ENCODE measurements at regions not wholly inside any gene's neighbourhood (a gene's known extent, or its start where the extent isn't known, plus 50 kb on each side); places are given as distances from the start of the nearest gene placed in this dataset.

GRCh38 chr3:23741036-23741706 lies 64.6 kb upstream of the UBE2E1 start:
- peak overlapping the region; percentile 8 to 82 (median 57); a peak in 20 of 22 replicates for H3K4me2 ChIP-seq
- H3K9ac ChIP-seq, result peak overlapping the region in 4 of 11 experiments; percentile 15 to 56 (median 34); a peak in 8 of 22 replicates
- peak overlapping the region in 7 of 11 experiments; percentile 30 to 76 (median 61); a peak in 15 of 22 replicates for H3K27ac ChIP-seq
- no peaks in the 10 kb centered on the region for H3K36me3 ChIP-seq
- no peaks in the 10 kb centered on the region for H4K20me1 ChIP-seq
- no peak for TF ChIP-seq Cebpa-rat (IDR thresholded peaks at IDR 0.05)
- no peak overlapping the region for H3K4me3 ChIP-seq
- H3K9me3 ChIP-seq (replicated peaks in 1 of 11), result peaks cover 0 to 4% (median 0%) of the 10 kb centered on the region in 11 experiments; a peak in 1 of 22 replicates
- peaks cover 27 to 56% (median 39%) of the 10 kb centered on the region in 10 experiments for H3K4me1 ChIP-seq
- no peaks in the 10 kb centered on the region for H3K27me3 ChIP-seq

DNA sequence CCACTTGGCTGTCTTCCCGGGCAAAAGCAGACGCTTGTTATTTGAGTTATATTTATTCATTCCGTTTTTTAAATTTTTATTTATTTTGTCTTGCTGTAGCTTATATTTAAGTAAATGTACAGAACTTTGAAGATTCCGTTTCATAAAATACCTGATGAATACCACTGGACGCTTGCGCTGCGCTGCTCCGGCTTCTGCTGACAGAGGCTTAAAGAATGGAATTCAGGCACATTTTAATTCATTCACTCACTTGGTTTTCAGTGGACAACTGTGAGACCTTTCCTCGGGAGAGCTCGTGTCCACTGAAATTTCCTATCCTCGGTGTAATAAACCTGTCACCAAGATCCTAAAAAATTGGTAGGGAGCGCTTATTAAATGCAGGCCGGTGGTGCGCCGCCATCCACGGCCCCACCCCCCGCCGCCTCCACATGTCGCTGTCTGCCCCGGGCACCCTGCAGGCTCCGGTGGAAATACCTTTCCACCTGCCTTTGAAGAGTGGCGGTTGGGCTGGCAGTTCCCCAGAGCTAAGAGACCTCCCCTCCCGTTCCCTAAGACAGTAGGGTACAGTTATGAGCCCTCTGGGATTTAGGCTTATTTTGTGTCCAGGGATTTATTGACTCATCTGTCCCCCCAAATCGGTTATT lies 62.5 kb upstream of the UBE2E1 start:
- TF ChIP-seq Cebpa-rat (IDR thresholded peaks at IDR 0.05), result no peak
- Histone ChIP-seq H3K27ac (peak overlapping the region in 1 of 11 experiments; percentile 10; a peak in 1 of 22 replicates), H3K36me3 (no peaks in the 10 kb centered on the region), H3K4me1 (peaks cover 38 to 77% (median 60%) of the 10 kb centered on the region in 10 experiments), H3K9me3 (replicated peaks in 1 of 11) (peaks cover 0 to 5% (median 0%) of the 10 kb centered on the region in 11 experiments; a peak in 1 of 22 replicates), H3K4me2 (no peak overlapping the region), H3K9ac (no peak overlapping the region), H4K20me1 (no peaks in the 10 kb centered on the region), H3K27me3 (no peaks in the 10 kb centered on the region), H3K4me3 (no peak overlapping the region)

- H3K27ac ChIP-seq, result peak overlapping the region in 9 of 11 experiments; percentile 22 to 97 (median 79); a peak in 15 of 22 replicates
- H3K36me3 ChIP-seq, result no peaks in the 10 kb centered on the region
- no peaks in the 10 kb centered on the region for H4K20me1 ChIP-seq
- H3K27me3 ChIP-seq, result no peaks in the 10 kb centered on the region
- H3K4me3 ChIP-seq, result peak overlapping the region in 2 of 10 experiments; percentile 4 to 27; a peak in 1 of 20 replicates
- H3K9ac ChIP-seq, result peak overlapping the region in 2 of 11 experiments; percentile 9 to 76; a peak in 3 of 22 replicates
- peak overlapping the region; percentile 55 to 85 (median 66) for H3K4me2 ChIP-seq
- peaks cover 0 to 5% (median 0%) of the 10 kb centered on the region in 11 experiments; a peak in 1 of 22 replicates for H3K9me3 ChIP-seq (replicated peaks in 1 of 11)
- peaks cover 24 to 81% (median 65%) of the 10 kb centered on the region in 10 experiments for H3K4me1 ChIP-seq
- TF ChIP-seq Cebpa-rat (IDR thresholded peaks at IDR 0.05), result no peak
These were observed 59.3 kb upstream of the UBE2E1 start for GRCh38 chr3:23746441-23746840.

DNA sequence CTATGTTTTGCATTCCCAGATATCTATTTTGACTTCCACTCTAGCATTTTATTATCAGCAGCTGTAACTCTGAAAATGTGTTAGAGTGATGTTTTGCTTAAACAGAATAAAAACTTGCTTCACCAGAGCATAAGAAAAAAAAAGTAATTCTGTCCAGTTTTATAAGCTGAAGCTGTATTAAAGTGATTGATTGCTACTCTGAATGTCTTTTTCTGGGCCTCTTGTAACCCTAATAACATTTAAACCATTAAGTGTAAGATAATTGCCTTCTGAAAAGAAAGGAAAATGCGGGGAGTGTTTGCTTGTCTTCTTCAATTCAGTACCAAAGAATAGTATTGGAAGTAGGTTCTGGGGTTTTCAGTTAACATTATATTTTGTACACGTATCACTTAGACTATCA lies 57.9 kb upstream of the UBE2E1 start:
- peaks cover 24 to 87% (median 74%) of the 10 kb centered on the region in 10 experiments for H3K4me1 ChIP-seq
- H3K4me2 ChIP-seq, result peak overlapping the region in 8 of 11 experiments; percentile 64 to 85 (median 70); a peak in 14 of 22 replicates
- no peaks in the 10 kb centered on the region for H3K27me3 ChIP-seq
- no peaks in the 10 kb centered on the region for H3K36me3 ChIP-seq
- H3K27ac ChIP-seq, result peak overlapping the region in 10 of 11 experiments; percentile 27 to 97 (median 84); a peak in 19 of 22 replicates
- TF ChIP-seq Cebpa-rat (IDR thresholded peaks at IDR 0.05), result no peak
- H4K20me1 ChIP-seq, result no peaks in the 10 kb centered on the region
- H3K9me3 ChIP-seq (replicated peaks in 1 of 11), result peaks cover 0 to 5% (median 0%) of the 10 kb centered on the region in 11 experiments; a peak in 1 of 22 replicates
- H3K4me3 ChIP-seq, result no peak overlapping the region
- peak overlapping the region in 7 of 11 experiments; percentile 36 to 76 (median 64); a peak in 11 of 22 replicates for H3K9ac ChIP-seq

- H4K20me1 ChIP-seq, result no peaks in the 10 kb centered on the region
- peak overlapping the region in 9 of 11 experiments; percentile 33 to 85 (median 67); a peak in 17 of 22 replicates for H3K4me2 ChIP-seq
- H3K27me3 ChIP-seq, result no peaks in the 10 kb centered on the region
- peak overlapping the region in 9 of 11 experiments; percentile 27 to 81 (median 72); a peak in 13 of 22 replicates for H3K9ac ChIP-seq
- peak overlapping the region in 10 of 11 experiments; percentile 56 to 97 (median 84); a peak in 19 of 22 replicates for H3K27ac ChIP-seq
- no peaks in the 10 kb centered on the region for H3K36me3 ChIP-seq
- H3K4me3 ChIP-seq, result no peak overlapping the region
- H3K4me1 ChIP-seq, result peaks cover 24 to 87% (median 74%) of the 10 kb centered on the region in 10 experiments
- peaks cover 0 to 5% (median 0%) of the 10 kb centered on the region in 11 experiments; a peak in 1 of 22 replicates for H3K9me3 ChIP-seq (replicated peaks in 1 of 11)
- peak in 10 of 11 experiments; percentile 63 to 98 (median 88); a peak in 18 of 22 replicates for TF ChIP-seq Cebpa-rat (IDR thresholded peaks at IDR 0.05)
These were observed 57.2 kb upstream of the UBE2E1 start for GRCh38 chr3:23748398-23749110.

DNA sequence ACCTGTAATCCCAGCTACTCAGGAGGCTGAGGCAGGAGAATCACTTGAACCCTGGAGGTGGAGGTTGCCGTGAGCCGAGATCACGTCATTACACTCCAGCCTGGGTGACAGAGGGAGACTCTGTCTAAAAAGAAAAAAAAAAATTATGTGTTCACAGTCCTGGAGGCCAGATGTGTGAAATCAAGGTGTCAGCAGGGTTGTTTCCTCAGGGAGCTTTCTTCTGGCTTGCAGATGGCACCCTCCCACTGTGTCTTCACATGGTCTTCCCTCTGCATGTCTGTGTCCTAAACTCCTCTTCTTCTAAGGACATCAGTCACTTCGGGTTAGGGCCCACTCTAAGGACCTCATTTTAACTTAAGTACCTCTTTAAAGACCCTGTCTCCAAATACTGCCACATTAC lies 56.1 kb upstream of the UBE2E1 start:
- TF ChIP-seq Cebpa-rat (IDR thresholded peaks at IDR 0.05), result no peak
- Histone ChIP-seq H4K20me1 (no peaks in the 10 kb centered on the region), H3K36me3 (no peaks in the 10 kb centered on the region), H3K9me3 (replicated peaks in 1 of 11) (peaks cover 0 to 5% (median 0%) of the 10 kb centered on the region in 11 experiments; a peak in 1 of 22 replicates), H3K9ac (peak overlapping the region in 5 of 11 experiments; percentile 28 to 81 (median 76); a peak in 7 of 22 replicates), H3K27me3 (no peaks in the 10 kb centered on the region), H3K4me1 (peaks cover 18 to 79% (median 70%) of the 10 kb centered on the region in 10 experiments), H3K4me3 (no peak overlapping the region), H3K4me2 (peak overlapping the region in 6 of 11 experiments; percentile 52 to 85 (median 70); a peak in 12 of 22 replicates), H3K27ac (peak overlapping the region in 10 of 11 experiments; percentile 16 to 97 (median 84); a peak in 18 of 22 replicates)

- Histone ChIP-seq H3K27ac (peak overlapping the region in 8 of 11 experiments; percentile 31 to 97 (median 84); a peak in 12 of 22 replicates), H3K36me3 (no peaks in the 10 kb centered on the region), H4K20me1 (no peaks in the 10 kb centered on the region), H3K4me1 (peaks cover 18 to 68% (median 64%) of the 10 kb centered on the region in 10 experiments), H3K9ac (peak overlapping the region in 1 of 11 experiments; percentile 4; a peak in 1 of 22 replicates), H3K4me3 (no peak overlapping the region), H3K9me3 (replicated peaks in 1 of 11) (peaks cover 0 to 5% (median 0%) of the 10 kb centered on the region in 11 experiments; a peak in 1 of 22 replicates), H3K4me2 (peak overlapping the region in 10 of 11 experiments; percentile 13 to 85 (median 58); a peak in 19 of 22 replicates), H3K27me3 (no peaks in the 10 kb centered on the region)
- TF ChIP-seq Cebpa-rat (IDR thresholded peaks at IDR 0.05), result no peak
These were observed 55.1 kb upstream of the UBE2E1 start for GRCh38 chr3:23750573-23751210.
